22Rv1 (cell line): ENCODE measurements at regions not wholly inside any gene's neighbourhood (a gene's known extent, or its start where the extent isn't known, plus 50 kb on each side); places are given as distances from the start of the nearest gene placed in this dataset.

Experiments used
- H3K27ac ChIP-seq: fragments of 450-650 bp; 2 replicates; pipeline ENCODE4 v1.5.1; 2017
- ZFX ChIP-seq: fragments of 450-650 bp; IDR thresholded peaks from 2 replicates; pipeline ENCODE4 v1.6.1; 2017; ENCODE audit warnings: antibody characterized with exemption, borderline replicate concordance
- TF ChIP-seq, protein P1 (sequence below): fragments of 450-650 bp; IDR thresholded peaks from 2 replicates; pipeline ENCODE4 v1.5.1; 2017; ENCODE audit warnings: mild to moderate bottlenecking

DNA sequence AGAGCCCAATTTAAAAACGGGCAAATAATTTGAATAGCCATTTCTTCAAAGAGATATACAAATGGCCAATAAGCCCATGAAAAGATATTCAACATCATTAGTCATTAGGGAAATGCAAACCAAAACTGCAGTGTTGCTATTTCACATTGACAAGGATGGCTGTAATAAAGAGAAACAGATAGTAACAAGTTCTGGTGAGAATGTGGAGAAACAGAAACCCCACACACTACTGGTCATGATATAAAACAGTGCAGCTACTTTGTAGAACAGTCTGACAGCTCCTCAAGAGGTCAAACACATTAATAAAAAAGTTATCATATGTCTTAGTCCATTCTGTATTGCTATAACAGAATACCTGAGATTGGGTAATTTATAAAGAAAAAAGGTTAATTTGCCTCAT lies 237.0 kb upstream of the GRAMD2B start:
- TF ChIP-seq ZFX = no peak
- TF ChIP-seq, protein P1, sequence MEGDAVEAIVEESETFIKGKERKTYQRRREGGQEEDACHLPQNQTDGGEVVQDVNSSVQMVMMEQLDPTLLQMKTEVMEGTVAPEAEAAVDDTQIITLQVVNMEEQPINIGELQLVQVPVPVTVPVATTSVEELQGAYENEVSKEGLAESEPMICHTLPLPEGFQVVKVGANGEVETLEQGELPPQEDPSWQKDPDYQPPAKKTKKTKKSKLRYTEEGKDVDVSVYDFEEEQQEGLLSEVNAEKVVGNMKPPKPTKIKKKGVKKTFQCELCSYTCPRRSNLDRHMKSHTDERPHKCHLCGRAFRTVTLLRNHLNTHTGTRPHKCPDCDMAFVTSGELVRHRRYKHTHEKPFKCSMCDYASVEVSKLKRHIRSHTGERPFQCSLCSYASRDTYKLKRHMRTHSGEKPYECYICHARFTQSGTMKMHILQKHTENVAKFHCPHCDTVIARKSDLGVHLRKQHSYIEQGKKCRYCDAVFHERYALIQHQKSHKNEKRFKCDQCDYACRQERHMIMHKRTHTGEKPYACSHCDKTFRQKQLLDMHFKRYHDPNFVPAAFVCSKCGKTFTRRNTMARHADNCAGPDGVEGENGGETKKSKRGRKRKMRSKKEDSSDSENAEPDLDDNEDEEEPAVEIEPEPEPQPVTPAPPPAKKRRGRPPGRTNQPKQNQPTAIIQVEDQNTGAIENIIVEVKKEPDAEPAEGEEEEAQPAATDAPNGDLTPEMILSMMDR = no peak
- no peak overlapping the region for H3K27ac ChIP-seq

DNA sequence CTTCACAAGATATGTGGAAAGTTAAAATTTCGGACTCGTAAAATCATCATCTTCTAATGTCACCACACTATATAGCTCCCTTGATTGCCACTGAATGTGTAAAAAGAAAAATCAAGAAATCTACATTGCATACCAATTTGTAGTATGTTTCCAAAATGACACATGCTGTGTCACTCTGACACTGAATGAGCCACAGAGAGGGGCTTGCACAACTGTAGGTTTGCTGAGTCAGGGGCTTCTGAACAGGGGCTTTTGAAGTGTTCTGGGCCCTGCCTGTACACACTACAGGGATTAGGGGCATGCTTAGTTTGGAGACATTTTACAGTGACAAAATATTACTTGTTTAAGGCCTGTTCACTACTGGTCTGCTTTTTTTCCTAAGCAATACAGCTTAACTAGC lies 234.4 kb upstream of the GRAMD2B start:
- no peak overlapping the region for H3K27ac ChIP-seq
- TF ChIP-seq, protein P1 = no peak
- no peak for TF ChIP-seq ZFX

DNA sequence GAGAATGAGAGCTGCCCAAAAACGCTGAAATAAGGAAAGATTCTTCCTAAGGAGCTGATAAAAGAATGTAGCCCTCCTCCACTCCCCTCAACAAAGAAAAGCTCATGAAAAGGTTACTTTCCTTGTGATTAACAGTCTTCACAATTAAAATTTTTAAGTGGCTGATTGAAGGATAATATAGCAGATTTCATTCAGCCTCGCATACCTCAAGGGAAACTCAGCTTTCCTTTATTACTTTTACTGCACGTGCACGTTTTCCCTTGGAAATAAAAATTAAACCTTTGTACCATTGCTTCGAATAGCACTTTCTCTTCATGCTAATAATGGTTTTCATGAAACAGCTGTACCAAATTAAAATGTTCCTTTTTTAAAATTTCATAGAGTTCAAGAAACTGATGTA lies 234.0 kb upstream of the GRAMD2B start:
- TF ChIP-seq, protein P1 = no peak
- TF ChIP-seq ZFX = no peak
- H3K27ac ChIP-seq = no peak overlapping the region

DNA sequence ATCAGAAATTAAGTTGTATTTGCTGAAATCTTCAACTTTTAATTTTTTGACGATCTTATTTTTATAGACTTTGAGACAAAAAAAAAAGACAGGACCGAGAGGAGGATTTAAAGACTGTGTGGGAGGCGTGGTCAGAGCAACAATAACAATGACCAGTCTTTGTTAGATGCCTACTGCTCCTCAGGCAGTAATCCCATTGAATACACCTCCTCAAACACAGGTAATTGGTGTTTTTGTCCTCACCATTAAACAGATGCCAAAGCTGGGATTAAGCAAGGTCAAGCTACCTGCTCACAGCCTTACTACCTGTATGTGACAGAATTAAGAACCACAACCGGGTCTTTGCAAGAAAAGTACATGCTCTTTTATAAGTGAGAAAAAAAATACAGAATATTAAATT lies 233.3 kb upstream of the GRAMD2B start:
- TF ChIP-seq ZFX = no peak
- TF ChIP-seq, protein P1 = no peak
- no peak overlapping the region for H3K27ac ChIP-seq

DNA sequence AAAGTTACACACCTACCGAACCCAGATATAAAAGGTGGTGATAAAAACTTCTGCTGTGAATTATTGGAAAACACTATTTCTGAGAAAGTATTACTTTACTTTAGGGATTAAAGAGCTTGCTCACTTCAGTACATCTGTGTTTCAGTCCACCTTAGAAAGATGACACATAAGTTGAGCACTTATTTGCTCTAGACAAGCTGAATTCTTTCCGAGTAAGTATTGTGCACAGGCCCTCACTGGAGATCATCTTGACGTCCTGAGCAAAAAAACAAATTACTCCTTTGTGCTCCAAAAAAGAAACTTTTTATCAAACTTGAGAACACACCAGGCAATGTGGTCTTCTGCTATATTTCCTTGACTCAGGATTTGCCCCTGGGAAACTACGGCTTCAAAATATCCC lies 231.0 kb upstream of the GRAMD2B start:
- TF ChIP-seq, protein P1 = no peak
- TF ChIP-seq ZFX = no peak
- no peak overlapping the region for H3K27ac ChIP-seq

DNA sequence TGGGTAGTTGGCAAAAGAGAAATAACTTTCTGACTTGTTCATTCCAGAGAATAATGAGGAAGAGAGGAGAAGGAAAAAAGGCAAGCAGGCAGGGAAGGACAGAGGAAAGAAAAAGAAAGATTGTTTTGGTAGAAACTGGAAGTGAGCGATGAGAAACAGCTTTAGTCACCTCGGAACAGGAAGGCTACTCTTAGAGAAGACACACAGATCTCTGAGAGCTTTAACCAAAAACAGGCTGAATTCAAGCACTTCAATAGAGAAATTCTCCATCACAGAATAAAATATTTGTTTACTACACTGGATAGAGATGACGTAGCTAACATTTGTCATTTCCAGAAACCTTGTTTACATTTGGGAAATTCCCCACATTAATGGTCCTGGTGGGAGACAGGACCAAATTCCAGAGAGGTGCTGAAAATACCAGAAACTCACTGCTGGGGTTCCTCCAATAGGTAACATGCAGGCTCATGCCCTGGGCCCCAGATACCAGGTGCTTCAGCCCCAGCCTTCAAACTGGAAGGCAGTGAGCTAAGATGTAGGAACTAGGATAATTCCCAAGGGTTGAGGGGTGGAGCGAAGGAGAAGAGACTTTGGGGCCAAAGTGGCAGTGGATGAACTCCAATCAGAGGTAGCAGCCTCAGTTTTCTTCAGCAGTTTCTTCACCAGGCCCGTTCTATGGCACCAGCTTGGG lies 227.7 kb upstream of the GRAMD2B start:
- no peak overlapping the region for H3K27ac ChIP-seq
- no peak for TF ChIP-seq ZFX
- TF ChIP-seq, protein P1 = no peak

DNA sequence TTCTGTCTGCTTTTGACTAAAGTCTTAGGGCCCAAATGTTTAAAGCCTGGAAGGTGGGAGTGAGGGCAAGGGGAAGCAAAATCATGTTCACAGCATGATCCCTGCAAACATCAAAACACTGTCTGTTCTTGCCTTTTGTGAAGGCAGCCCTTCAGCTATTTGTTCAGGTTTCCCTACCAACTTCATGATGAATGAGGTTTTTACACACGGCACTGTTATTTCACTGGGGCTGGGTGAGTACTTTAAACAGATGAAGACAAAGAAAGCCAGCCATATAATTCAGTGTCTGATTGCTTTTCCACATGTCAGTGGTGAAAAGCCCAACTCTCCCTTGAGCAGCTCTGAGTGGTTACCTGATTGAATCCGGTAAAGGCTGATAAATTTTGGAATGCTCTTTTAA lies 224.7 kb upstream of the GRAMD2B start:
- no peak overlapping the region for H3K27ac ChIP-seq
- no peak for TF ChIP-seq ZFX
- TF ChIP-seq, protein P1 = no peak
